Mesendoderm (in vitro differentiated cells): ENCODE measurements at regions not wholly inside any gene's neighbourhood (a gene's known extent, or its start where the extent isn't known, plus 50 kb on each side); places are given as distances from the start of the nearest gene placed in this dataset.

Experiments used
- DNase-seq: peaks from one replicate; pipeline ENCODE4 v3.0.0; 2013
- H2AK5ac ChIP-seq: 2 replicates; pipeline ENCODE4 v1.6.1; 2013; ENCODE audit warnings: low read length, inconsistent platforms
- H2BK120ac ChIP-seq: 2 replicates; pipeline ENCODE4 v1.6.1; 2013; ENCODE audit warnings: low read depth, mild to moderate bottlenecking, low read length, moderate library complexity, mixed read lengths
- H2BK15ac ChIP-seq: replicated peaks from 2 replicates; pipeline ENCODE4 v1.6.1; 2013; ENCODE audit warnings: low read depth, mild to moderate bottlenecking, moderate library complexity
- H2BK5ac ChIP-seq: 2 replicates; pipeline ENCODE4 v1.6.1; 2013; ENCODE audit warnings: low read length, inconsistent platforms
- H3K18ac ChIP-seq: 2 replicates; pipeline ENCODE4 v1.6.1; 2013; ENCODE audit warnings: mild to moderate bottlenecking, low read length, mixed read lengths
- H3K23ac ChIP-seq: one replicate; pipeline ENCODE4 v1.6.1; 2013; ENCODE audit warnings: low read length
- H3K27ac ChIP-seq: 2 replicates; pipeline ENCODE4 v1.5.1; 2013; ENCODE audit warnings: low read depth, mild to moderate bottlenecking, inconsistent platforms, low read length, moderate library complexity
- H3K27me3 ChIP-seq: 2 replicates; pipeline ENCODE4 v1.6.1; 2013; ENCODE audit warnings: low read length, control low read depth, mild to moderate bottlenecking, inconsistent platforms; ENCODE audit not compliant: insufficient read depth, poor library complexity
- H3K36me3 ChIP-seq: 2 replicates; pipeline ENCODE4 v1.6.1; 2013; ENCODE audit warnings: low read length, inconsistent platforms; ENCODE audit not compliant: control insufficient read depth, insufficient read depth
- H3K4ac ChIP-seq: one replicate; pipeline ENCODE4 v1.6.1; 2013; ENCODE audit warnings: low read depth, mild to moderate bottlenecking, low read length, moderate library complexity
- H3K4me1 ChIP-seq: 2 replicates; pipeline ENCODE4 v1.6.1; 2013; ENCODE audit warnings: low read depth, low read length, inconsistent platforms; ENCODE audit not compliant: control insufficient read depth
- H3K4me2 ChIP-seq: 2 replicates; pipeline ENCODE4 v1.6.1; 2013; ENCODE audit warnings: low read length
- H3K4me3 ChIP-seq: 2 replicates; pipeline ENCODE4 v1.5.1; 2013; ENCODE audit warnings: mild to moderate bottlenecking, low read length
- H3K56ac ChIP-seq: one replicate; pipeline ENCODE4 v1.6.1; 2013; ENCODE audit warnings: low read length
- H3K79me1 ChIP-seq: 2 replicates; pipeline ENCODE4 v1.6.1; 2013; ENCODE audit warnings: low read length, inconsistent platforms
- H3K79me2 ChIP-seq: 2 replicates; pipeline ENCODE4 v1.6.1; 2013; ENCODE audit warnings: mild to moderate bottlenecking, low read length; ENCODE audit not compliant: control insufficient read depth, insufficient read depth
- H3K9ac ChIP-seq: 2 replicates; pipeline ENCODE4 v1.6.1; 2013; ENCODE audit warnings: low read length, inconsistent platforms
- H4K5ac ChIP-seq: one replicate; pipeline ENCODE4 v1.6.1; 2013; ENCODE audit warnings: low read length
- H4K8ac ChIP-seq: one replicate; pipeline ENCODE4 v1.6.1; 2013; ENCODE audit warnings: low read depth, mild to moderate bottlenecking, control low read depth, low read length, moderate library complexity
- WGBS: extraction: QIAGEN DNeasy Blood & Tissue Kit; methylation state at CpG from one replicate; pipeline ENCODE4 v1.1.7; 2013; ENCODE audit warnings: low lambda C conversion rate, missing lambda C conversion rate; ENCODE audit not compliant: insufficient coverage; ENCODE audit errors: extremely low coverage; 5-methylcytosine and 5-hydroxymethylcytosine counted together

GRCh38 chr17:72440961-72441360 is 320.1 kb downstream of the SOX9 start:
- Histone ChIP-seq H3K4me2 (no peak overlapping the region), H3K79me1 (no peaks in the 10 kb centered on the region), H4K5ac (no peak overlapping the region), H3K79me2 (no peaks in the 10 kb centered on the region), H3K9ac (no peak overlapping the region), H3K18ac (no peak overlapping the region), H3K23ac (no peak overlapping the region), H3K4me3 (no peak overlapping the region), H3K56ac (no peak overlapping the region), H3K4ac (no peak overlapping the region), H4K8ac (no peak overlapping the region), H2BK5ac (no peak overlapping the region), H2AK5ac (no peak overlapping the region), H3K27me3 (no peaks in the 10 kb centered on the region), H3K4me1 (no peaks in the 10 kb centered on the region), H2BK120ac (no peak overlapping the region), H3K36me3 (no peaks in the 10 kb centered on the region), H2BK15ac (no peak overlapping the region), H3K27ac (no peak overlapping the region)
- WGBS, result no CpG with 5 or more reads among the region's 6 CpGs
- DNase-seq, result no peak

- DNase-seq, result no peak
- no peak overlapping the region for H3K56ac ChIP-seq
- H3K4me3 ChIP-seq, result no peak overlapping the region
- H3K79me1 ChIP-seq, result no peaks in the 10 kb centered on the region
- no peak overlapping the region for H3K9ac ChIP-seq
- no peak overlapping the region for H2BK5ac ChIP-seq
- H4K5ac ChIP-seq, result no peak overlapping the region
- H3K23ac ChIP-seq, result no peak overlapping the region
- no peaks in the 10 kb centered on the region for H3K27me3 ChIP-seq
- H2BK120ac ChIP-seq, result no peak overlapping the region
- H3K4ac ChIP-seq, result no peak overlapping the region
- no peak overlapping the region for H2BK15ac ChIP-seq
- no peak overlapping the region for H2AK5ac ChIP-seq
- H3K36me3 ChIP-seq, result no peaks in the 10 kb centered on the region
- no peak overlapping the region for H4K8ac ChIP-seq
- no peaks in the 10 kb centered on the region for H3K79me2 ChIP-seq
- no peaks in the 10 kb centered on the region for H3K4me1 ChIP-seq
- no CpG with 5 or more reads among the region's 4 CpGs for WGBS
- no peak overlapping the region for H3K27ac ChIP-seq
- no peak overlapping the region for H3K4me2 ChIP-seq
- no peak overlapping the region for H3K18ac ChIP-seq
These were observed 321.1 kb downstream of the SOX9 start for GRCh38 chr17:72441909-72442308.

GRCh38 chr17:72444517-72445054 is 323.8 kb downstream of the SOX9 start:
- no peak overlapping the region for H3K4me2 ChIP-seq
- no peak overlapping the region for H3K23ac ChIP-seq
- no peak overlapping the region for H2BK15ac ChIP-seq
- H3K9ac ChIP-seq, result no peak overlapping the region
- H4K8ac ChIP-seq, result no peak overlapping the region
- no peak overlapping the region for H4K5ac ChIP-seq
- H3K27me3 ChIP-seq, result no peaks in the 10 kb centered on the region
- DNase-seq, result no peak
- H3K4ac ChIP-seq, result peak overlapping the region; percentile 18
- H3K4me1 ChIP-seq, result no peaks in the 10 kb centered on the region
- H2AK5ac ChIP-seq, result no peak overlapping the region
- no peaks in the 10 kb centered on the region for H3K79me1 ChIP-seq
- H3K27ac ChIP-seq, result no peak overlapping the region
- H3K36me3 ChIP-seq, result no peaks in the 10 kb centered on the region
- H3K56ac ChIP-seq, result peak overlapping the region; percentile 42
- no peak overlapping the region for H3K18ac ChIP-seq
- no CpG with 5 or more reads among the region's 9 CpGs for WGBS
- H2BK5ac ChIP-seq, result no peak overlapping the region
- no peaks in the 10 kb centered on the region for H3K79me2 ChIP-seq
- no peak overlapping the region for H2BK120ac ChIP-seq
- H3K4me3 ChIP-seq, result no peak overlapping the region

- no peak overlapping the region for H3K4ac ChIP-seq
- no peak overlapping the region for H3K23ac ChIP-seq
- H3K4me3 ChIP-seq, result no peak overlapping the region
- no peak overlapping the region for H2BK5ac ChIP-seq
- H3K36me3 ChIP-seq, result no peaks in the 10 kb centered on the region
- H3K9ac ChIP-seq, result no peak overlapping the region
- H3K27me3 ChIP-seq, result no peaks in the 10 kb centered on the region
- DNase-seq, result no peak
- H2BK120ac ChIP-seq, result no peak overlapping the region
- no peak overlapping the region for H3K4me2 ChIP-seq
- no peak overlapping the region for H4K5ac ChIP-seq
- no peaks in the 10 kb centered on the region for H3K79me1 ChIP-seq
- WGBS, result no CpG with 5 or more reads among the region's 26 CpGs
- no peaks in the 10 kb centered on the region for H3K79me2 ChIP-seq
- peak overlapping the region; percentile 49 for H3K56ac ChIP-seq
- H3K4me1 ChIP-seq, result no peaks in the 10 kb centered on the region
- H3K18ac ChIP-seq, result no peak overlapping the region
- no peak overlapping the region for H4K8ac ChIP-seq
- no peak overlapping the region for H3K27ac ChIP-seq
- H2BK15ac ChIP-seq, result no peak overlapping the region
- H2AK5ac ChIP-seq, result no peak overlapping the region
These were observed 324.5 kb downstream of the SOX9 start for GRCh38 chr17:72445055-72445991.

- Histone ChIP-seq H3K18ac (no peak overlapping the region), H2AK5ac (no peak overlapping the region), H2BK120ac (no peak overlapping the region), H4K8ac (no peak overlapping the region), H2BK5ac (no peak overlapping the region), H3K4me3 (no peak overlapping the region), H3K79me2 (no peaks in the 10 kb centered on the region), H3K4ac (no peak overlapping the region), H3K79me1 (no peaks in the 10 kb centered on the region), H3K23ac (no peak overlapping the region), H3K4me2 (no peak overlapping the region), H3K36me3 (no peaks in the 10 kb centered on the region), H4K5ac (no peak overlapping the region), H3K4me1 (no peaks in the 10 kb centered on the region), H3K9ac (no peak overlapping the region), H2BK15ac (no peak overlapping the region), H3K56ac (no peak overlapping the region), H3K27ac (no peak overlapping the region), H3K27me3 (no peaks in the 10 kb centered on the region)
- DNase-seq, result no peak
- no CpG with 5 or more reads among the region's 6 CpGs for WGBS
These were observed 325.3 kb downstream of the SOX9 start for GRCh38 chr17:72446118-72446517.
